ENCODE measurements at regions not wholly inside any gene's neighbourhood (a gene's known extent, or its start where the extent isn't known, plus 50 kb on each side); places are given as distances from the start of the nearest gene placed in this dataset.
"Not testable (repeated sequence)": the region's sequence is repeated elsewhere in the genome, so short reads cannot be mapped to it uniquely, and the experiment has no call there.

- CTCF ChIA-PET; H3K4me3 Mint-ChIP-seq; H3K4me1 Mint-ChIP-seq; H3K27me3 Mint-ChIP-seq; H3K27ac Mint-ChIP-seq; DNase-seq; H3K9me3 Mint-ChIP-seq; H3K36me3 Mint-ChIP-seq (ENCODE audit: low read depth); POLR2A ChIA-PET: not testable (repeated sequence)
These were observed 106.5 kb upstream of the NBPF19 start for GRCh38 chr1:149368337-149368736.

GRCh38 chr1:149369081-149369480 lies 105.8 kb upstream of the NBPF19 start:
- H3K4me1 Mint-ChIP-seq; CTCF ChIA-PET; POLR2A ChIA-PET; H3K27ac Mint-ChIP-seq; H3K27me3 Mint-ChIP-seq; H3K36me3 Mint-ChIP-seq (ENCODE audit: low read depth); H3K9me3 Mint-ChIP-seq; H3K4me3 Mint-ChIP-seq; DNase-seq: not testable (repeated sequence)

GRCh38 chr1:149371955-149372354 lies 102.9 kb upstream of the NBPF19 start:
- H3K4me3 Mint-ChIP-seq; H3K36me3 Mint-ChIP-seq (ENCODE audit: low read depth); H3K9me3 Mint-ChIP-seq; H3K27ac Mint-ChIP-seq; POLR2A ChIA-PET; H3K27me3 Mint-ChIP-seq; H3K4me1 Mint-ChIP-seq; CTCF ChIA-PET; DNase-seq: not testable (repeated sequence)

GRCh38 chr1:149378462-149378861 lies 96.4 kb upstream of the NBPF19 start:
- CTCF ChIA-PET; H3K4me3 Mint-ChIP-seq; H3K9me3 Mint-ChIP-seq; DNase-seq; POLR2A ChIA-PET; H3K4me1 Mint-ChIP-seq; H3K27ac Mint-ChIP-seq; H3K36me3 Mint-ChIP-seq (ENCODE audit: low read depth); H3K27me3 Mint-ChIP-seq: not testable (repeated sequence)

- H3K4me1 Mint-ChIP-seq; CTCF ChIA-PET; H3K36me3 Mint-ChIP-seq (ENCODE audit: low read depth); H3K9me3 Mint-ChIP-seq; H3K27me3 Mint-ChIP-seq; POLR2A ChIA-PET: not testable (repeated sequence)
- peak; percentile 65 for DNase-seq
- Mint-ChIP-seq H3K4me3 (peak overlapping the region; percentile 88), H3K27ac (peak overlapping the region; percentile 67)
These were observed 84.5 kb upstream of the NBPF19 start for GRCh38 chr1:149390173-149390926.

GRCh38 chr1:149390931-149391330 lies 83.9 kb upstream of the NBPF19 start:
- H3K4me1 Mint-ChIP-seq; CTCF ChIA-PET; H3K27me3 Mint-ChIP-seq; H3K4me3 Mint-ChIP-seq; H3K9me3 Mint-ChIP-seq; H3K36me3 Mint-ChIP-seq (ENCODE audit: low read depth); POLR2A ChIA-PET; DNase-seq; H3K27ac Mint-ChIP-seq: not testable (repeated sequence)

- H3K27me3 Mint-ChIP-seq; H3K27ac Mint-ChIP-seq; H3K4me3 Mint-ChIP-seq; CTCF ChIA-PET; H3K9me3 Mint-ChIP-seq; POLR2A ChIA-PET; H3K36me3 Mint-ChIP-seq (ENCODE audit: low read depth); DNase-seq: not testable (repeated sequence)
- H3K4me1 Mint-ChIP-seq, result peaks cover 13% of the 10 kb centered on the region
These were observed 79.0 kb upstream of the NBPF19 start for GRCh38 chr1:149395802-149396201.

GRCh38 chr1:149398527-149398926 lies 76.3 kb upstream of the NBPF19 start:
- CTCF ChIA-PET; H3K4me1 Mint-ChIP-seq; H3K9me3 Mint-ChIP-seq; POLR2A ChIA-PET; DNase-seq; H3K27me3 Mint-ChIP-seq; H3K4me3 Mint-ChIP-seq; H3K36me3 Mint-ChIP-seq (ENCODE audit: low read depth); H3K27ac Mint-ChIP-seq: not testable (repeated sequence)

GRCh38 chr1:149408404-149408803 lies 66.4 kb upstream of the NBPF19 start:
- H3K27me3 Mint-ChIP-seq; POLR2A ChIA-PET; H3K4me1 Mint-ChIP-seq; H3K9me3 Mint-ChIP-seq; H3K4me3 Mint-ChIP-seq; CTCF ChIA-PET; DNase-seq; H3K27ac Mint-ChIP-seq; H3K36me3 Mint-ChIP-seq (ENCODE audit: low read depth): not testable (repeated sequence)

- H3K27ac Mint-ChIP-seq; DNase-seq; CTCF ChIA-PET; POLR2A ChIA-PET; H3K4me3 Mint-ChIP-seq; H3K27me3 Mint-ChIP-seq; H3K36me3 Mint-ChIP-seq (ENCODE audit: low read depth); H3K4me1 Mint-ChIP-seq; H3K9me3 Mint-ChIP-seq: not testable (repeated sequence)
These were observed 59.5 kb upstream of the NBPF19 start for GRCh38 chr1:149415373-149415772.

- CTCF ChIA-PET, H3K4me1 Mint-ChIP-seq, H3K27ac Mint-ChIP-seq: not testable (repeated sequence)
These were observed 56.1 kb upstream of the NBPF19 start for GRCh38 chr1:149418782-149419181.

GRCh38 chr1:149423122-149423521 lies 51.7 kb upstream of the NBPF19 start:
- H3K9me3 Mint-ChIP-seq; H3K36me3 Mint-ChIP-seq (ENCODE audit: low read depth); DNase-seq; H3K4me1 Mint-ChIP-seq; CTCF ChIA-PET; H3K4me3 Mint-ChIP-seq; H3K27ac Mint-ChIP-seq; POLR2A ChIA-PET; H3K27me3 Mint-ChIP-seq: not testable (repeated sequence)

More at GRCh38 chr1:149418782-149419181, 56.1 kb upstream of the NBPF19 start:
- H3K9me3 Mint-ChIP-seq; H3K27me3 Mint-ChIP-seq; H3K4me3 Mint-ChIP-seq; POLR2A ChIA-PET; DNase-seq; H3K36me3 Mint-ChIP-seq (ENCODE audit: low read depth): not testable (repeated sequence)

Data from activated CD4-positive, alpha-beta memory T cell treated with anti-CD3 and anti-CD28 coated beads, Interleukin-2, amount 10 ng/mL, durations not matched to agents 7 days and 5 days (primary cell).